ENCODE measurements at regions not wholly inside any gene's neighbourhood (a gene's known extent, or its start where the extent isn't known, plus 50 kb on each side); places are given as distances from the start of the nearest gene placed in this dataset.

DNA sequence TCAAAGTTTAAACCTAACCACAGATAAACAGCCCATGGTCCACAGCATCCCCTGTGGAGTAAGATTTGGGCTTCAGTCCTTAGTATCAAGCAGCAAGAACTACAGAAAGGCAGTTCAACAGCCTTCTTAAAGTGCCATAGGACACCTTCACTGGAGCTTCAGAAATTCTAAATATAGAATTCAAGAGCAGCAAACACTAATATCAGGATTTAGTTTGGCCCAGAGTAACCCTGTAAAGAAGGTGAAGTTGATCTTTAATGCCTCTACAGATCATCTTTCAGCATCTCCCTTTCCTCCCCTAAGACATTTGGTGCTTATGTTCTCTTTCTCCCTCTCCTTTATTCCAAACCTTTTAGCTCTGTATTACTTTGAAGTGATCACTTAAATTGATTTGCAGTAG lies 59.5 kb upstream of the ARHGAP5 start:
- in situ Hi-C loops (cut with HindIII; ENCODE audit: low sequenced_read_pairs): no loop called here

DNA sequence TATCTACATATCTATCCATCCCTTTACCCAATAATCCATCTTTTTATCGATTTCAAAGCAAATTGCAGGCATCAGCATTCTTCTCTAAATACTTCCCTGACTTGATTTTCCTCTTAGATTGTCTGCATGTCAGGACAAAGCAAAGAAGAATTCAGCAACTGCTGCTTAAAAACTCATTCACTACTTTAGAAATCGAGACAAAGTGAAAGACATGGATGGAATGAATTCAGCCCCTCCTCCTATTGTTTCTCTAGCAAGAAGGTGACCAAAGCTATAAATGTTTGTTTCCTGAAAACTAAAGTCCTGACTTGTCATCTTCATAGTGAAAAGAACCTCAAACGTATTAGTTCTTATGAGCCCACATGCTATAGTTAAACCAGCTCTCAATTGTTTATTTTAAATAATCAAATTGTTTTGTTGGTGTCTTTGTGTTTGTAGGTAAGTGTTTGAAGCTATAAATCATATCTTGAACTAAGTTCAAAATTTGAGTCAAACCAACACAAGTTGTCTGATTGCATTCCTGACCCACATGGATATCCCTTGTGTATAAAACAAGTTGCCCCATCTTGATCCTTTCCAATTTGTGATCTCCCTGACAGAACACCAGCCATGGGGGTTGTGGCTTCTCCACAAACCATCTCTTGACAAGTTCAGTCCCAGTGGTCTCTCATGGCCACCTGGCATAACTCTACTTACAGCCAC lies 58.6 kb upstream of the ARHGAP5 start:
- in situ Hi-C loops (cut with HindIII; ENCODE audit: low sequenced_read_pairs): no loop called here

DNA sequence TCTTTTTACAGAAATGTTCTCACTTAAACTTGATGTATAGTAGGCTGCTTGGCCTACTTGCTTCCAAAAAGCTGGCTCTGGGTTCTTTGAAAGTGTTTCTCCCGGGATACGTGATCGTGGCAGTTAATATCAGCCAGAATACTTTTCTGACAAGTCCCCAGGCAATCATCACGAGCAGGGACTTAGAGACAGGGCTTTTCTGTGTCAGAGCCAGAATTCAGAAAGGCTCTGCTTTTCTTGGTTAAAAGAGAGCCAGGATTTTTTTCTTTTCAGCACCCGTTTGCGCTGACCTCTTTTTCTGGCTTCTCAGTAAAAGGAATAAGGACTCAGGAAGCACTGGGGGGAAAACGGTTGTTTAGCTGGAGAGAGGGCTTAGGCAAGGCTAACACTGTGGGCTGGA lies 57.8 kb upstream of the ARHGAP5 start:
- in situ Hi-C loops (cut with HindIII; ENCODE audit: low sequenced_read_pairs): no loop called here

DNA sequence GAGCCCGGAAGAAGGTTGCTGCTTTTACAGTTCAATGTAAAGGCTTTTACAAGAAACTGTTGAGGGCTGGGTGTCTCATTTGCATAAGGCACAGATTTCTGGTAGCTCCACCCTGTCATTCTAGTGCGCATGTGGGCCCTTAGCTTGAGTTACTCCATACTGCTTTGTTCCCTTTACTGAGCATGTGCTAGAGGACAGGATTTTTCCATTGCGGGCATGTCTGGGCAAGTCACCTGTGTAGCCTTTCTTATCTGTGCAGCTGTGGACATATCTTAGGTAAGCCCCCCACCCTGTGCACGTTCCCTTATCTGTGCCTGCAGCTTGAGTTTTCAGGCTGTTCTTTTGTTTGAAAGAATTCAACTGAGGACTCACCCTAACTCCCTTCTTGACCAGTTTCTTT lies 56.2 kb upstream of the ARHGAP5 start:
- in situ Hi-C loops (cut with HindIII; ENCODE audit: low sequenced_read_pairs): no loop called here

DNA sequence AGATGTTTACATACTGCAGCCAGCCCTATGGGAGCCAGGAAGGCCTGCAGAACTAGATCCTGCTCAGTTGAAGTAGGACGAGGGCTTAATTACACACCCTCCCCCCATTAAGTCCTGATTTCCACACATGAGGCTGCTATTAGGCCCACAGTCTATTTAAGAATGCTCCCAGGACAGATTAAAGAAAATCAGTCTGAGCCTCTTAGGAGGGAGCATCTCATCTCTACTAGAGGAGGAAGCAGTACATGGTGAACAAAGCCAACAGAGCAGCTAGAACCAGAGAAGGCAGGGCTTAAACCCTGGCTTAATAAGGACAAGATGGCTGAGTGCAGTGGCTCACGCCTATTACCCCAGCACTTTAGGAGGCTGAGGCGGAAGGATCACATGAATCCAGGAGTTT lies 55.8 kb upstream of the ARHGAP5 start:
- in situ Hi-C loops (cut with HindIII; ENCODE audit: low sequenced_read_pairs): no loop called here

DNA sequence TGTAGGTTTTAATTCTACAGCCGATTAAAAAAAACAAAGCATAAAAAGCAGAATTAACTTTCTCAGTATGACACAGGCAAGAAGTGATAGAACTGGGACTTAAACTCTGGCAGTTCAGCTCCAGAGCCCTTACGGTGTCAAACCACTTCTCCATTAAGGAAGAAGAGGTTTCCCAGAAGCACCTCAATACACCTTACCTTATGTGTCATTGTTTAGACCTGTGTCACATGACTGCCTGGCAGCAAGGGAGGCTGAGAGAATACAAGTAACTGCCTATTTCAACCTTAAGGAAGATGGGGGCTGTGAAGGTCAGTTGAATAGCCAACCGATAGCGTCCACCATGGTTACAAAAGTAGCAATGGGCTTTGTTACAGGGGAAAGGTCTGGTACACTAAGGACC lies 54.6 kb upstream of the ARHGAP5 start:
- in situ Hi-C loops (cut with HindIII; ENCODE audit: low sequenced_read_pairs): no loop called here

DNA sequence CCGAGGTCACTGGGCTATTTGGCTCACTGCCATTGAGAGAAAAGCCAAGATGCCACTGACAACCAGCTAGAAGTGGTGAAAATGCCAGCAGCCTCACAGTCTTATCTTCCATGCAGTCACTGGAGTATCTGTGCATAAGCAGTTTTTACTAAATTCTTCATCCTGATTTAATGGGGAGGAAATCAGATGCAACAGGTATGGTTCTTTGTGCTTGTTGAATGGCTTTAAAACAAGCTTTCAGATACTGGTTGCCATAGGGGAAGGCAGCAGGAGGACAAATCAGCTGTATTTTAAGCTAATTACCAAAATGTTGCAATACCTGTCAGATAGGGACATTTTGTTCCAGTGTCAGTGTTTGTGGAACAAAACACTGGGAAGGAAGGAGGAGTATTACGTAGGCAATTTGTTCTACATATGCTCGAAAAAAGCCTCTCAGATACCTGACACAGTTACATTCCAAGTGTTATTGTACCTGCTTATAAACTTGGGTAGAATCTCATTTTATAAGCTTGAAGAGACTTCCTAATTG lies 54.1 kb upstream of the ARHGAP5 start:
- in situ Hi-C loops (cut with HindIII; ENCODE audit: low sequenced_read_pairs): no loop called here

DNA sequence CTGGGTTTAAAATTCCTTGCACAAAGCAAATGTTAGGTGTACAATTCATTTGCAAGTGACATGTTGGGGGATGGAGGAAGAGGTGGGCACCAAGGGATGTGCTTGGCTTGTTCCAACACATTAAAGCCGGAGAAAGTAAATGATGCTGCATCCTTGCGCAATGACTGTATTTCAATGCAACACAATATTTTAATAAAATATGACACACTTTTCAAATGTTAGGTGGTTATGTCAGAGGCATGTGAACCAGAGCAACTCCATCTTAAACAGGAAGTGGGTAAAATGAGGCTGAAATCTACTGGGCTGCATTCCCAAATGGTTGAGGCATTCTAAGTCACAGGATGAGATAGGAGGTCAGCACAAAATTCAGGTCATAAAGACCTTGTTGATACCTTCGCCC lies 53.6 kb upstream of the ARHGAP5 start:
- in situ Hi-C loops (cut with HindIII; ENCODE audit: low sequenced_read_pairs): no loop called here

DNA sequence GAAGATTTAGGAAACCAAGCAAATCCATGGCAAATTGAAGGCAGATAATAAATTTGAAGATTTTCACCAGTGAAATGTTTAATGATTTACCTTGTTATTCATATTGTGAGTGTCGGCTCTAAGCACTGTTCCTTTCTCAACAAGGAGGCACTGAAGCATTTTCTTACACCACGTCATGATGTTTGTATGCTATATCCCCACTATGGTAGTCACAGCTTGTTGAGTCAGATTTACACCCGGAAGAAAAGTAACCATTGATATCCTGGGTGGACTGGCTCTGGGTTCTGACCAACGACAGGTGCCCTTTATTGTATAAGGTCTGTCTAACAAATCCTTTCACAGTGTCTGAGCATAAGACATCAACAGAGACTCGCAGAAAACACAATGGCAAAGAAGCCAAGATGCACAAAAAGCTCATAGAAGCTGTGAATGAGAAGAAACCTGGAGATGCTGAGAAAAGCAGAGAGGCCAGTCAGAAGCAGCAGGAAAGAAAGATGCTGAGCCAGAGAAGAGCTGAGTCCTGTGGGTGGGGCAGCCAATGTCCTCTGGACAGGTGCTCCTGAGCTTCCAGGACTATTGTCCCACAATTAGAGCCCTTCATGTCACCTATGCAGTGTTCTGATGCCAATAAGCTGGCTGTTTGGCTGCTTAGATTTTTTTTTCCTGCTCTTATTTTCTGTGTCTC lies 49.7 kb upstream of the ARHGAP5 start:
- in situ Hi-C loops (cut with HindIII; ENCODE audit: low sequenced_read_pairs): no loop called here
